ENCODE measurements at regions not wholly inside any gene's neighbourhood (a gene's known extent, or its start where the extent isn't known, plus 50 kb on each side); places are given as distances from the start of the nearest gene placed in this dataset.

GRCh38 chr9:8172000-8172399 lies 372.4 kb upstream of the DMAC1 start:
- intact Hi-C loops (cut with micrococcal nuclease; ENCODE audit: unreplicated experiment) (no loop called here), in situ Hi-C loops (cut with HindIII; ENCODE audit: low pct_unique_long_range_greater_than_20kb, low sequenced_read_pairs) (no loop called here)
- Histone ChIP-seq H3K4me1 (ENCODE audit: control insufficient read depth, insufficient read depth, low read length) (no peaks in the 10 kb centered on the region), H3K4me3 (ENCODE audit: low read depth in 2 of 2, low read length in 2 of 2) (no peak overlapping the region), H3K27ac (ENCODE audit: low read length) (no peak overlapping the region), H3K36me3 (ENCODE audit: control insufficient read depth, insufficient read depth, low read length) (no peaks in the 10 kb centered on the region), H3K9me3 (ENCODE audit: control insufficient read depth, insufficient read depth, low read depth, low read length) (no peaks in the 10 kb centered on the region), H3K27me3 (ENCODE audit: control insufficient read depth, insufficient read depth, low read length) (no peaks in the 10 kb centered on the region)
- DNase-seq (ENCODE audit: low read depth, low spot score) (no peak), ATAC-seq (no peak)
- BruUV-seq (replicated peaks), result no TSS peak
- TF ChIP-seq SIN3A (IDR thresholded peaks at IDR 0.05; ENCODE audit: borderline replicate concordance, insufficient read depth, low read depth, low read length), result no peak
- no peak for TF ChIP-seq POLR2AphosphoS5 (IDR thresholded peaks at IDR 0.05; ENCODE audit: low read depth, low read length)
- TF ChIP-seq, protein P1, sequence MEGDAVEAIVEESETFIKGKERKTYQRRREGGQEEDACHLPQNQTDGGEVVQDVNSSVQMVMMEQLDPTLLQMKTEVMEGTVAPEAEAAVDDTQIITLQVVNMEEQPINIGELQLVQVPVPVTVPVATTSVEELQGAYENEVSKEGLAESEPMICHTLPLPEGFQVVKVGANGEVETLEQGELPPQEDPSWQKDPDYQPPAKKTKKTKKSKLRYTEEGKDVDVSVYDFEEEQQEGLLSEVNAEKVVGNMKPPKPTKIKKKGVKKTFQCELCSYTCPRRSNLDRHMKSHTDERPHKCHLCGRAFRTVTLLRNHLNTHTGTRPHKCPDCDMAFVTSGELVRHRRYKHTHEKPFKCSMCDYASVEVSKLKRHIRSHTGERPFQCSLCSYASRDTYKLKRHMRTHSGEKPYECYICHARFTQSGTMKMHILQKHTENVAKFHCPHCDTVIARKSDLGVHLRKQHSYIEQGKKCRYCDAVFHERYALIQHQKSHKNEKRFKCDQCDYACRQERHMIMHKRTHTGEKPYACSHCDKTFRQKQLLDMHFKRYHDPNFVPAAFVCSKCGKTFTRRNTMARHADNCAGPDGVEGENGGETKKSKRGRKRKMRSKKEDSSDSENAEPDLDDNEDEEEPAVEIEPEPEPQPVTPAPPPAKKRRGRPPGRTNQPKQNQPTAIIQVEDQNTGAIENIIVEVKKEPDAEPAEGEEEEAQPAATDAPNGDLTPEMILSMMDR (IDR thresholded peaks at IDR 0.05), result no peak
- TF ChIP-seq TCF7L2 (IDR thresholded peaks at IDR 0.05; ENCODE audit: low read depth, low read length), result no peak
- TF ChIP-seq REST (IDR thresholded peaks at IDR 0.05; ENCODE audit: insufficient read depth in 1 of 2, low read depth in 2 of 2, low read length in 1 of 2), result no peak
- ChIA-PET POLR2A (no interaction called here), CTCF (no interaction called here)

DNA sequence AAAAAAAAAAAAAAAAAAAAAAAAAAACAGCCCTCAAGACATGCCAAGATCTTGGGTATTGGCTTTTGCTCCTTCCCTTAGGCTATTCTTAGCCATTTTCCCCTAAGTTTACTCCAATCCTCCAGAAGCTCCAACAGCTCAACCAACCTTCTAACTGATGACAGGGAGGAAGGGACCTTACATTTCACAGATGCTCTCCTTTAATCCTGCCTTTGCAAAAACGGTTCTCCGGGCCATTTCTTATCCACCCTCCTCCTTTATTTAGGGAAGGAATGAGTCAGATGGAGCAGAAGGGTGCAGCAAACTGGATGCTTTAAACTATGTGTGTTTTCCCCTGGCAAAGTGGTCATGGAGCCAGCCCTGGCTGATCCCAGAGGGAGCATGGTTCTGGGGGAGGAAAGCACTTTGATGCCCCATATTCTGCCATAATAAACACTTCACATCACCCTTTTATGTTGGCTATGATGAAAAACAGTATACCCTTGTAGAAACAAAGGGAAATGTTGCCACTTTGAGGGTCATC lies 369.4 kb upstream of the DMAC1 start:
- Histone ChIP-seq H3K9me3 (ENCODE audit: control insufficient read depth, insufficient read depth, low read depth, low read length) (no peaks in the 10 kb centered on the region), H3K36me3 (ENCODE audit: control insufficient read depth, insufficient read depth, low read length) (no peaks in the 10 kb centered on the region), H3K27me3 (ENCODE audit: control insufficient read depth, insufficient read depth, low read length) (no peaks in the 10 kb centered on the region), H3K27ac (ENCODE audit: low read length) (no peak overlapping the region), H3K4me3 (ENCODE audit: low read depth in 2 of 2, low read length in 2 of 2) (no peak overlapping the region), H3K4me1 (ENCODE audit: control insufficient read depth, insufficient read depth, low read length) (no peaks in the 10 kb centered on the region)
- DNase-seq (ENCODE audit: low read depth, low spot score) (no peak), ATAC-seq (no peak)
- no TSS peak for BruUV-seq (replicated peaks)
- TF ChIP-seq SIN3A (IDR thresholded peaks at IDR 0.05; ENCODE audit: borderline replicate concordance, insufficient read depth, low read depth, low read length), result no peak
- no peak for TF ChIP-seq POLR2AphosphoS5 (IDR thresholded peaks at IDR 0.05; ENCODE audit: low read depth, low read length)
- TF ChIP-seq, protein P1 (IDR thresholded peaks at IDR 0.05), result no peak
- no peak for TF ChIP-seq REST (IDR thresholded peaks at IDR 0.05; ENCODE audit: insufficient read depth in 1 of 2, low read depth in 2 of 2, low read length in 1 of 2)
- TF ChIP-seq TCF7L2 (IDR thresholded peaks at IDR 0.05; ENCODE audit: low read depth, low read length), result no peak
- intact Hi-C loops (cut with micrococcal nuclease; ENCODE audit: unreplicated experiment) (no loop called here), in situ Hi-C loops (cut with HindIII; ENCODE audit: low pct_unique_long_range_greater_than_20kb, low sequenced_read_pairs) (no loop called here)
- POLR2A ChIA-PET, result no interaction called here
- CTCF ChIA-PET, result no interaction called here

Measured in Panc1 (cell line).